ENCODE measurements at regions not wholly inside any gene's neighbourhood (a gene's known extent, or its start where the extent isn't known, plus 50 kb on each side); places are given as distances from the start of the nearest gene placed in this dataset.
"Not testable (repeated sequence)": the region's sequence is repeated elsewhere in the genome, so short reads cannot be mapped to it uniquely, and the experiment has no call there.

GRCh38 chr12:24360907-24361306, 411.4 kb upstream of the SOX5 start:
- Mint-ChIP-seq H3K9me3 (no peaks in the 10 kb centered on the region), H3K4me3 (peak overlapping the region; percentile 35 to 89 (median 80)), H3K4me1 (peaks cover 34 to 44% (median 40%) of the 10 kb centered on the region in 3 donors)

GRCh38 chr12:24360461-24360860, 411.0 kb upstream of the SOX5 start:
- H3K4me3 Mint-ChIP-seq, result peak overlapping the region; percentile 41 to 89 (median 80)
- peak overlapping the region; percentile 58 to 90 (median 80) for H3K27ac Mint-ChIP-seq
- peaks cover 1% of the 10 kb centered on the region for H3K36me3 Mint-ChIP-seq
- H3K9me3 Mint-ChIP-seq, result no peaks in the 10 kb centered on the region
- peaks cover 34 to 44% (median 40%) of the 10 kb centered on the region in 3 donors for H3K4me1 Mint-ChIP-seq
- peaks cover 5% of the 10 kb centered on the region for H3K27me3 Mint-ChIP-seq

More at GRCh38 chr12:24360907-24361306, 411.4 kb upstream of the SOX5 start:
- peaks cover 1% of the 10 kb centered on the region for H3K36me3 Mint-ChIP-seq
- H3K27me3 Mint-ChIP-seq, result peaks cover 5% of the 10 kb centered on the region
- peak overlapping the region; percentile 1 to 90 (median 58) for H3K27ac Mint-ChIP-seq

- H3K36me3 Mint-ChIP-seq, result peaks cover 1% of the 10 kb centered on the region
- H3K9me3 Mint-ChIP-seq, result no peaks in the 10 kb centered on the region
- peaks cover 5% of the 10 kb centered on the region for H3K27me3 Mint-ChIP-seq
- H3K4me3 Mint-ChIP-seq, result peak overlapping the region; percentile 41 to 89 (median 80)
- H3K4me1 Mint-ChIP-seq, result peaks cover 34 to 42% (median 40%) of the 10 kb centered on the region in 3 donors
- peak overlapping the region in 2 of 3 donors; percentile 67 to 80 for H3K27ac Mint-ChIP-seq
Observed at GRCh38 chr12:24360057-24360456, 410.6 kb upstream of the SOX5 start.

GRCh38 chr12:24359418-24359817, 409.9 kb upstream of the SOX5 start:
- no peak overlapping the region for H3K27ac Mint-ChIP-seq
- peaks cover 5% of the 10 kb centered on the region for H3K27me3 Mint-ChIP-seq
- no peak overlapping the region for H3K4me3 Mint-ChIP-seq
- peaks cover 34 to 42% (median 40%) of the 10 kb centered on the region in 3 donors for H3K4me1 Mint-ChIP-seq
- H3K9me3 Mint-ChIP-seq, result no peaks in the 10 kb centered on the region
- peaks cover 1% of the 10 kb centered on the region for H3K36me3 Mint-ChIP-seq

- peaks cover 5% of the 10 kb centered on the region for H3K27me3 Mint-ChIP-seq
- peaks cover 18 to 33% (median 22%) of the 10 kb centered on the region in 3 donors for H3K4me1 Mint-ChIP-seq
- H3K4me3 Mint-ChIP-seq, result peak overlapping the region in 1 of 4 donors; percentile 23
- H3K9me3 Mint-ChIP-seq, result no peaks in the 10 kb centered on the region
- H3K27ac Mint-ChIP-seq, result no peak overlapping the region
- H3K36me3 Mint-ChIP-seq, result peaks cover 3% of the 10 kb centered on the region
Observed at GRCh38 chr12:24356240-24356804, 406.9 kb upstream of the SOX5 start.

- H3K9me3 Mint-ChIP-seq, result peaks cover 4 to 8% (median 4%) of the 10 kb centered on the region in 3 donors
- peaks cover 6% of the 10 kb centered on the region for H3K36me3 Mint-ChIP-seq
- H3K4me1 Mint-ChIP-seq, result peaks cover 5 to 18% (median 7%) of the 10 kb centered on the region in 3 donors
- H3K27ac Mint-ChIP-seq, result no peak overlapping the region
- no peak overlapping the region for H3K4me3 Mint-ChIP-seq
- no peaks in the 10 kb centered on the region for H3K27me3 Mint-ChIP-seq
Observed at GRCh38 chr12:24352363-24352762, 402.9 kb upstream of the SOX5 start.

GRCh38 chr12:24349051-24349799, 399.8 kb upstream of the SOX5 start:
- Mint-ChIP-seq H3K4me1 (peaks cover 0 to 14% (median 5%) of the 10 kb centered on the region in 3 donors), H3K27me3 (no peaks in the 10 kb centered on the region), H3K27ac (no peak overlapping the region), H3K4me3 (no peak overlapping the region), H3K36me3 (peaks cover 6% of the 10 kb centered on the region), H3K9me3 (peaks cover 4 to 8% (median 4%) of the 10 kb centered on the region in 3 donors)

GRCh38 chr12:24348180-24348579, 398.7 kb upstream of the SOX5 start:
- H3K27me3 Mint-ChIP-seq, H3K36me3 Mint-ChIP-seq, H3K27ac Mint-ChIP-seq, H3K4me3 Mint-ChIP-seq, H3K9me3 Mint-ChIP-seq: not testable (repeated sequence)
- H3K4me1 Mint-ChIP-seq, result peaks cover 0 to 12% (median 3%) of the 10 kb centered on the region in 3 donors

- no peaks in the 10 kb centered on the region for H3K27me3 Mint-ChIP-seq
- H3K4me3 Mint-ChIP-seq, result no peak overlapping the region
- H3K36me3 Mint-ChIP-seq, result peaks cover 5% of the 10 kb centered on the region
- H3K27ac Mint-ChIP-seq, result no peak overlapping the region
- H3K9me3 Mint-ChIP-seq, result no peaks in the 10 kb centered on the region
- H3K4me1 Mint-ChIP-seq, result peaks cover 0 to 5% (median 2%) of the 10 kb centered on the region in 3 donors
Observed at GRCh38 chr12:24328261-24328660, 378.8 kb upstream of the SOX5 start.

- Mint-ChIP-seq H3K27me3 (no peaks in the 10 kb centered on the region), H3K4me1 (peaks cover 0 to 5% (median 0%) of the 10 kb centered on the region in 3 donors), H3K9me3 (no peaks in the 10 kb centered on the region)
Observed at GRCh38 chr12:24325331-24325730, 375.9 kb upstream of the SOX5 start.

GRCh38 chr12:24307716-24308335, 358.4 kb upstream of the SOX5 start:
- Mint-ChIP-seq H3K27me3 (no peaks in the 10 kb centered on the region), H3K4me3 (peak overlapping the region in 2 of 4 donors; percentile 38 to 53), H3K9me3 (peaks cover 0 to 1% (median 0%) of the 10 kb centered on the region in 3 donors), H3K36me3 (no peaks in the 10 kb centered on the region), H3K4me1 (peaks cover 6 to 7% (median 6%) of the 10 kb centered on the region in 3 donors), H3K27ac (peak overlapping the region in 1 of 3 donors; percentile 48)

More at GRCh38 chr12:24325331-24325730, 375.9 kb upstream of the SOX5 start:
- no peak overlapping the region for H3K4me3 Mint-ChIP-seq
- peaks cover 3% of the 10 kb centered on the region for H3K36me3 Mint-ChIP-seq
- no peak overlapping the region for H3K27ac Mint-ChIP-seq

GRCh38 chr12:24307153-24307552, 357.7 kb upstream of the SOX5 start:
- H3K4me1 Mint-ChIP-seq, result peaks cover 6 to 7% (median 6%) of the 10 kb centered on the region in 3 donors
- no peak overlapping the region for H3K4me3 Mint-ChIP-seq
- no peaks in the 10 kb centered on the region for H3K36me3 Mint-ChIP-seq
- peaks cover 0 to 1% (median 0%) of the 10 kb centered on the region in 3 donors for H3K9me3 Mint-ChIP-seq
- no peaks in the 10 kb centered on the region for H3K27me3 Mint-ChIP-seq
- H3K27ac Mint-ChIP-seq, result no peak overlapping the region

GRCh38 chr12:24306001-24306400, 356.5 kb upstream of the SOX5 start:
- Mint-ChIP-seq H3K27me3 (no peaks in the 10 kb centered on the region), H3K36me3 (no peaks in the 10 kb centered on the region), H3K4me3 (no peak overlapping the region), H3K27ac (no peak overlapping the region), H3K4me1 (peaks cover 6 to 7% (median 6%) of the 10 kb centered on the region in 3 donors), H3K9me3 (no peaks in the 10 kb centered on the region)

- Mint-ChIP-seq H3K27me3 (no peaks in the 10 kb centered on the region), H3K9me3 (no peaks in the 10 kb centered on the region), H3K27ac (no peak overlapping the region), H3K4me1 (peaks cover 6 to 7% (median 6%) of the 10 kb centered on the region in 3 donors), H3K4me3 (no peak overlapping the region), H3K36me3 (no peaks in the 10 kb centered on the region)
Observed at GRCh38 chr12:24304285-24304684, 354.8 kb upstream of the SOX5 start.

GRCh38 chr12:24302708-24303107, 353.2 kb upstream of the SOX5 start:
- H3K4me1 Mint-ChIP-seq, result peaks cover 2 to 6% (median 3%) of the 10 kb centered on the region in 3 donors
- no peaks in the 10 kb centered on the region for H3K9me3 Mint-ChIP-seq
- H3K27ac Mint-ChIP-seq, result no peak overlapping the region
- no peaks in the 10 kb centered on the region for H3K36me3 Mint-ChIP-seq
- no peaks in the 10 kb centered on the region for H3K27me3 Mint-ChIP-seq
- H3K4me3 Mint-ChIP-seq, result no peak overlapping the region

Measured in IgD-negative memory B cell (primary cell).